ENCODE measurements at regions not wholly inside any gene's neighbourhood (a gene's known extent, or its start where the extent isn't known, plus 50 kb on each side); places are given as distances from the start of the nearest gene placed in this dataset.
"Not testable (repeated sequence)": the region's sequence is repeated elsewhere in the genome, so short reads cannot be mapped to it uniquely, and the experiment has no call there.

DNA sequence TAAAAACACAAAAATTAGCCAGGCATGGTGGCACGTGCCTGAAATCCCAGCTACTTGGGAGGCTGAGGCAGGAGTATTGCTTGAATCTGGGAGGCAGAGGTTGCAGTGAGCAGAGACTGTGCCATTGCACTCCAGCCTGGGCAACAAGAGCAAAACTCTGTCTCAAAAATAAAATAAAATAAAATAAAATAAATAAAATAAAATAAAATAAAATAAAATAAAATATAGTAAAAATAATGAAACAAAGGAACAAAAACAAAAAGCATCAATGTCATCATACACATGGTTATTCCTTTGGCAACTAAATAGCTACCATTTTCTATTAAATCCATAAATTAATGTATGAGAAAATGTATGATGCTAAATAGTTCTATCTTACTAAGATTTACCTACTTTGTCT is 1123.9 kb downstream of the MRPL39 start:
- TF ChIP-seq EZH2phosphoT487 (IDR thresholded peaks at IDR 0.05; ENCODE audit: borderline replicate concordance), result not testable (repeated sequence)
- TF ChIP-seq, protein P1, sequence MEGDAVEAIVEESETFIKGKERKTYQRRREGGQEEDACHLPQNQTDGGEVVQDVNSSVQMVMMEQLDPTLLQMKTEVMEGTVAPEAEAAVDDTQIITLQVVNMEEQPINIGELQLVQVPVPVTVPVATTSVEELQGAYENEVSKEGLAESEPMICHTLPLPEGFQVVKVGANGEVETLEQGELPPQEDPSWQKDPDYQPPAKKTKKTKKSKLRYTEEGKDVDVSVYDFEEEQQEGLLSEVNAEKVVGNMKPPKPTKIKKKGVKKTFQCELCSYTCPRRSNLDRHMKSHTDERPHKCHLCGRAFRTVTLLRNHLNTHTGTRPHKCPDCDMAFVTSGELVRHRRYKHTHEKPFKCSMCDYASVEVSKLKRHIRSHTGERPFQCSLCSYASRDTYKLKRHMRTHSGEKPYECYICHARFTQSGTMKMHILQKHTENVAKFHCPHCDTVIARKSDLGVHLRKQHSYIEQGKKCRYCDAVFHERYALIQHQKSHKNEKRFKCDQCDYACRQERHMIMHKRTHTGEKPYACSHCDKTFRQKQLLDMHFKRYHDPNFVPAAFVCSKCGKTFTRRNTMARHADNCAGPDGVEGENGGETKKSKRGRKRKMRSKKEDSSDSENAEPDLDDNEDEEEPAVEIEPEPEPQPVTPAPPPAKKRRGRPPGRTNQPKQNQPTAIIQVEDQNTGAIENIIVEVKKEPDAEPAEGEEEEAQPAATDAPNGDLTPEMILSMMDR (conservative IDR thresholded peaks at IDR 0.05; ENCODE audit: low read length), result not testable (repeated sequence)

All from Loucy (cell line).